Breast epithelium (tissue), 3 donors: ENCODE measurements at regions not wholly inside any gene's neighbourhood (a gene's known extent, or its start where the extent isn't known, plus 50 kb on each side); places are given as distances from the start of the nearest gene placed in this dataset.

Source experiments
- CTCF ChIP-seq, 3 donors: fragments of 450-650 bp; IDR thresholded peaks; one replicate each; pipeline ENCODE4 v1.5.1; 2016 to 2017; ENCODE audit warnings: antibody characterized with exemption in 3 of 3, mild to moderate bottlenecking in 3 of 3, moderate library complexity in 3 of 3
- POLR2A ChIP-seq: fragments of 450-650 bp; IDR thresholded peaks from one replicate; pipeline ENCODE4 v1.6.1; 2016; ENCODE audit warnings: antibody characterized with exemption, mild to moderate bottlenecking, moderate library complexity

- TF ChIP-seq CTCF (IDR thresholded peaks at IDR 0.05) (no peak), POLR2A (no peak)
These were observed 115.4 kb upstream of the TPM1 start for GRCh38 chr15:62927196-62927595.
